B cell (primary cell): ENCODE measurements at regions not wholly inside any gene's neighbourhood (a gene's known extent, or its start where the extent isn't known, plus 50 kb on each side); places are given as distances from the start of the nearest gene placed in this dataset.

Source experiments
- ATAC-seq: fragments of 200-7000 bp; cut with Tn5 transposase; one replicate; pipeline ENCODE4 v1.10.0; 2021; ENCODE audit warnings: low read depth, mild to moderate bottlenecking, moderate number of reproducible peaks, moderate library complexity
- CTCF ChIA-PET: fragments of 350-600 bp; sonication (Branson Sonifier 250); formaldehyde crosslinking; loops from one replicate; lab custom pipeline; 2021; ENCODE audit warnings: antibody characterized with exemption, inconsistent platforms; lab: Charles Lee
- POLR2A ChIA-PET: fragments of 350-600 bp; sonication (Branson Sonifier 250); formaldehyde crosslinking; loops from one replicate; lab custom pipeline; 2021; ENCODE audit warnings: antibody characterized with exemption; lab: Charles Lee
- DNase-seq: peaks from one replicate; pipeline ENCODE4 v3.0.0; 2013
- H2AFZ ChIP-seq: 2 replicates; pipeline ENCODE4 v1.6.1; 2012; ENCODE audit warnings: mild to moderate bottlenecking, low read depth, low read length; ENCODE audit not compliant: insufficient read depth, poor library complexity, severe bottlenecking
- H3K27ac ChIP-seq, 2 donors: 1 replicate in 1 of 2; 2 replicates in 1 of 2; pipeline ENCODE4 v1.5.1; 2012 to 2013; ENCODE audit warnings: low read length in 2 of 2, mild to moderate bottlenecking in 2 of 2, moderate library complexity in 1 of 2
- H3K27me3 ChIP-seq, 4 experiments: fragments of 200-600 bp in 1 of 4; sonication (generic) in 1 of 4; replicated peaks in 1 of 4; 1 replicate in 2 of 4; 2 replicates in 2 of 4; pipeline versions ENCODE4 v1.6.1 to v1.7.0; 2013 to 2016; ENCODE audit warnings: low read length in 3 of 4, mild to moderate bottlenecking in 2 of 4, mixed read lengths in 1 of 4, moderate library complexity in 1 of 4; ENCODE audit not compliant: insufficient read depth in 4 of 4, control insufficient read depth in 3 of 4; ENCODE audit errors: control extremely low read depth in 1 of 4
- H3K36me3 ChIP-seq, 2 experiments: replicated peaks in 1 of 2; 1 replicate in 1 of 2; 2 replicates in 1 of 2; pipeline versions ENCODE4 v1.6.1 to v1.7.1; 2013; ENCODE audit warnings: low read length in 1 of 2; ENCODE audit not compliant: insufficient read depth in 2 of 2, control insufficient read depth in 1 of 2; ENCODE audit errors: control extremely low read depth in 1 of 2, extremely low read depth in 1 of 2
- H3K4me1 ChIP-seq, 2 donors: fragments of 200-600 bp in 1 of 2; sonication (generic) in 1 of 2; 1 replicate in 1 of 2; 2 replicates in 1 of 2; pipeline versions ENCODE4 v1.5.1 to v1.6.1; 2013 to 2017; ENCODE audit warnings: low read length in 2 of 2; ENCODE audit not compliant: control insufficient read depth in 2 of 2, insufficient read depth in 2 of 2
- H3K4me2 ChIP-seq: replicated peaks from 2 replicates; pipeline ENCODE3; 2012; ENCODE audit warnings: mild to moderate bottlenecking, low read depth, low read length; ENCODE audit not compliant: poor library complexity, severe bottlenecking
- H3K4me3 ChIP-seq, 5 experiments: fragments of 200-600 bp in 1 of 5; sonication (generic) in 1 of 5; 1 replicate in 3 of 5; 2 replicates in 2 of 5; pipeline versions ENCODE4 v1.5.1 to v1.7.0; 2011 to 2016; ENCODE audit warnings: low read length in 4 of 5, mild to moderate bottlenecking in 4 of 5, low read depth in 2 of 5, control low read depth in 1 of 5, moderate library complexity in 1 of 5; ENCODE audit not compliant: insufficient read depth in 1 of 5; ENCODE audit errors: control extremely low read depth in 1 of 5, extremely low read depth in 1 of 5
- H3K79me2 ChIP-seq: fragments of 200-600 bp; sonication (generic); one replicate; pipeline ENCODE4 v1.6.0; 2016; ENCODE audit warnings: low read length; ENCODE audit not compliant: control insufficient read depth, insufficient read depth
- H3K9ac ChIP-seq: fragments of 200-600 bp; sonication (generic); 2 replicates; pipeline ENCODE4 v1.6.1; 2017; ENCODE audit warnings: mild to moderate bottlenecking, low read length, moderate library complexity
- H3K9me3 ChIP-seq, 3 donors: one replicate each; pipeline versions ENCODE4 v1.6.1 to v1.7.1; 2013; ENCODE audit warnings: low read length in 2 of 3; ENCODE audit not compliant: control insufficient read depth in 2 of 3, insufficient read depth in 1 of 3; ENCODE audit errors: control extremely low read depth in 1 of 3
- H4K20me1 ChIP-seq: 2 replicates; pipeline ENCODE4 v1.6.0; 2012; ENCODE audit warnings: mild to moderate bottlenecking, low read length; ENCODE audit not compliant: insufficient read depth, control insufficient read depth, poor library complexity, severe bottlenecking
- H3K27ac Mint-ChIP-seq: one replicate; pipeline ENCODE4 v1.8.0; 2021; ENCODE audit warnings: mixed read lengths
- H3K27me3 Mint-ChIP-seq: one replicate; pipeline ENCODE4 v1.8.0; 2021; ENCODE audit warnings: mixed read lengths
- H3K4me1 Mint-ChIP-seq: one replicate; pipeline ENCODE4 v1.8.0; 2021; ENCODE audit warnings: mixed read lengths
- H3K4me3 Mint-ChIP-seq: one replicate; pipeline ENCODE4 v1.8.0; 2021; ENCODE audit warnings: mixed read lengths
- H3K9me3 Mint-ChIP-seq: one replicate; pipeline ENCODE4 v1.8.0; 2022; ENCODE audit warnings: mixed read lengths; ENCODE audit not compliant: insufficient read depth
- CTCF ChIP-seq: fragments of 200-600 bp; IDR thresholded peaks from one replicate; pipeline ENCODE4 v1.8.0; 2022; ENCODE audit warnings: antibody characterized with exemption, mild to moderate bottlenecking
- EZH2 ChIP-seq: IDR thresholded peaks from 2 replicates; pipeline ENCODE4 v1.6.1; 2012; ENCODE audit warnings: borderline replicate concordance, low read depth, mild to moderate bottlenecking, moderate library complexity, low read length; ENCODE audit not compliant: insufficient read depth, poor library complexity, severe bottlenecking
- WGBS: methylation state at CpG from one replicate; pipeline ENCODE4 v1.1.5; 2013; ENCODE audit warnings: missing lambda C conversion rate; ENCODE audit not compliant: insufficient coverage; 5-methylcytosine and 5-hydroxymethylcytosine counted together
- intact Hi-C: fragments of 100-400 bp; cut with micrococcal nuclease; formaldehyde crosslinking; loops from one replicate; pipeline ENCODE4 v1.10.0; 2022

DNA sequence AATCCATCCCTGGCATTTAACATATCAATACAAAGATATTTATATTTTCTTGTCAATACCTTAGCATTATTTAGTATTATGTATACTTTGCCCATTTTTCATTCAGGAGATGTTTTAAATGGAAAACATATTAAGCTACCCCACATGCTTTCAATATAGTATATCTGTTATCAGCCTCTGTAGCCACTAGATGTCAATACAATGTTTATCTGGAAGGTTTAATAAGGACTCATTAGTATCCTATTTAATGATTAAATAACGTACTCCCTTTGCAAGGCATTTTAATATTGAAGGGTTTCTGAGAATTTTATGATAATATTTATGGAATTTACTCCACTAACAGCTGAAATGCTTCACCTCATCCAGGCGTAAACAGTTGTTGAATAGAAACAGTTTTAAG is 329.5 kb upstream of the ADGRL2 start:
- ChIA-PET POLR2A (no interaction called here), CTCF (no interaction called here)
- H3K27ac ChIP-seq = no peak overlapping the region
- no peaks in the 10 kb centered on the region for H3K9me3 ChIP-seq
- H3K36me3 ChIP-seq = no peaks in the 10 kb centered on the region
- TF ChIP-seq EZH2 (no peak), CTCF (no peak)
- WGBS = no CpG with 5 or more reads among the region's 2 CpGs
- H2AFZ ChIP-seq = no peak overlapping the region
- no peaks in the 10 kb centered on the region for H3K9me3 Mint-ChIP-seq
- no peak for DNase-seq
- no peak for ATAC-seq
- H3K4me1 ChIP-seq = no peaks in the 10 kb centered on the region
- no peaks in the 10 kb centered on the region for H3K27me3 Mint-ChIP-seq
- H3K27ac Mint-ChIP-seq = no peak overlapping the region
- no peak overlapping the region for H3K4me2 ChIP-seq
- no peaks in the 10 kb centered on the region for H3K79me2 ChIP-seq
- no peaks in the 10 kb centered on the region for H3K27me3 ChIP-seq
- no peaks in the 10 kb centered on the region for H4K20me1 ChIP-seq
- H3K4me3 ChIP-seq = no peak overlapping the region
- H3K4me3 Mint-ChIP-seq = no peak overlapping the region
- intact Hi-C loops = no loop called here
- H3K9ac ChIP-seq = no peak overlapping the region
- no peaks in the 10 kb centered on the region for H3K4me1 Mint-ChIP-seq

DNA sequence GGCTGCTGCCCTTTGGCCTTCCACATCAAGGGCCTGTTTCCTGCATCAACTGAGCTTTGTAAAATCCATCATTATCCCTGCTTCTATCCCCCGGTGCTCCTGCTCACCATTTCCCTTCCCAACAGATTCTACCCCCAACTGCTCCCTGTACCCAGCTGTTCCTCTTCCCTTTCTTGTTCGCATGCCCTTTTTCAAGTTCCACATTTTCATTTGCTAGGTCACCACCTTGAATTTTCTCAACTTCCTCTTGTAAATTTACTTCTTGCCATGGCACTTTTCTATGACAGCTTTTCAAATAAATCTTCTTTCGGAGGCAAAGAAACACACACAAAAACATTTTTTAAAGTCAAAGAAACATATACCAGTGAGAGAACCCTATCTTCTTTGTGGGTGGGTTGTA is 330.5 kb upstream of the ADGRL2 start:
- H3K4me1 ChIP-seq = no peaks in the 10 kb centered on the region
- Mint-ChIP-seq H3K4me3 (no peak overlapping the region), H3K4me1 (no peaks in the 10 kb centered on the region), H3K27me3 (no peaks in the 10 kb centered on the region), H3K27ac (no peak overlapping the region), H3K9me3 (no peaks in the 10 kb centered on the region)
- H4K20me1 ChIP-seq = no peaks in the 10 kb centered on the region
- H3K9ac ChIP-seq = no peak overlapping the region
- no peaks in the 10 kb centered on the region for H3K79me2 ChIP-seq
- POLR2A ChIA-PET = no interaction called here
- no peaks in the 10 kb centered on the region for H3K36me3 ChIP-seq
- CTCF ChIA-PET = interaction anchor here (0.6 kb wide), 1 partner anchor 203 kb away, joined by 5 read pairs; no protein-coding TSS in a partner anchor
- H2AFZ ChIP-seq = no peak overlapping the region
- H3K27me3 ChIP-seq = no peaks in the 10 kb centered on the region
- DNase-seq (no peak), ATAC-seq (no peak)
- no peak overlapping the region for H3K4me3 ChIP-seq
- no peak overlapping the region for H3K4me2 ChIP-seq
- WGBS = 7% methylated on average over 2 of the region's 3 CpGs
- intact Hi-C loops = no loop called here
- H3K9me3 ChIP-seq = no peaks in the 10 kb centered on the region
- no peak for TF ChIP-seq EZH2
- no peak for TF ChIP-seq CTCF
- H3K27ac ChIP-seq = no peak overlapping the region
